HUDEP-2 (cell line): ENCODE measurements at regions not wholly inside any gene's neighbourhood (a gene's known extent, or its start where the extent isn't known, plus 50 kb on each side); places are given as distances from the start of the nearest gene placed in this dataset.

Experiments used
- DNase-seq, 76 experiments: peaks; one replicate each; lab custom pipeline; 2025; ENCODE audit not compliant: unreplicated experiment in 76 of 76; lab: John Stamatoyannopoulos, UW

- DNase-seq = peak in 43 of 76 experiments; percentile 0 to 76 (median 32)
Observed at GRCh38 chr18:70454704-70455322, 166.0 kb downstream of the SOCS6 start.

- no peak for DNase-seq
Observed at GRCh38 chr18:70453058-70453775, 164.4 kb downstream of the SOCS6 start.

GRCh38 chr18:70452501-70452900, 163.7 kb downstream of the SOCS6 start:
- DNase-seq = no peak

- peak in 4 of 76 experiments; percentile 4 to 20 (median 10) for DNase-seq
Observed at GRCh38 chr18:70450426-70451253, 161.8 kb downstream of the SOCS6 start.

GRCh38 chr18:70448588-70448987, 159.7 kb downstream of the SOCS6 start:
- DNase-seq = peak in 66 of 76 experiments; percentile 3 to 87 (median 48)

GRCh38 chr18:70446063-70446462, 157.2 kb downstream of the SOCS6 start:
- no peak for DNase-seq

GRCh38 chr18:70442933-70443332, 154.1 kb downstream of the SOCS6 start:
- DNase-seq = no peak

GRCh38 chr18:70432804-70433400, 144.1 kb downstream of the SOCS6 start:
- DNase-seq = no peak

GRCh38 chr18:70431203-70431624, 142.4 kb downstream of the SOCS6 start:
- no peak for DNase-seq

GRCh38 chr18:70430501-70431173, 141.8 kb downstream of the SOCS6 start:
- DNase-seq = no peak

- DNase-seq = no peak
Observed at GRCh38 chr18:70429847-70430500, 141.1 kb downstream of the SOCS6 start.

GRCh38 chr18:70428439-70428838, 139.6 kb downstream of the SOCS6 start:
- no peak for DNase-seq

GRCh38 chr18:70426818-70427217, 138.0 kb downstream of the SOCS6 start:
- DNase-seq = no peak

- no peak for DNase-seq
Observed at GRCh38 chr18:70425236-70425635, 136.4 kb downstream of the SOCS6 start.

- no peak for DNase-seq
Observed at GRCh38 chr18:70423988-70424387, 135.1 kb downstream of the SOCS6 start.

GRCh38 chr18:70423120-70423519, 134.3 kb downstream of the SOCS6 start:
- DNase-seq = no peak

GRCh38 chr18:70422391-70422965, 133.6 kb downstream of the SOCS6 start:
- no peak for DNase-seq

- DNase-seq = peak in 36 of 76 experiments; percentile 2 to 68 (median 24)
Observed at GRCh38 chr18:70421471-70422390, 132.9 kb downstream of the SOCS6 start.
